ENCODE measurements at regions not wholly inside any gene's neighbourhood (a gene's known extent, or its start where the extent isn't known, plus 50 kb on each side); places are given as distances from the start of the nearest gene placed in this dataset.

- Histone ChIP-seq H3K36me3 (no peaks in the 10 kb centered on the region), H3K4me3 (no peak overlapping the region), H3K4me1 (no peaks in the 10 kb centered on the region), H3K27me3 (replicated peaks in 1 of 7) (no peaks in the 10 kb centered on the region), H3K9me3 (peaks cover 0 to 5% (median 0%) of the 10 kb centered on the region in 8 donors), H3K27ac (no peak overlapping the region)
- intact Hi-C loops (cut with DNase I; ENCODE audit: low total_unique reads) = no loop called here
- WGBS, 5 donors = 89 to 97% (median 96%) methylated on average over 4 of the region's 4 CpGs
- TF ChIP-seq POLR2AphosphoS5 (IDR thresholded peaks at IDR 0.05) (no peak), POLR2A (IDR thresholded peaks at IDR 0.05) (no peak), CTCF (IDR thresholded peaks at IDR 0.05 in 8 of 11, conservative IDR thresholded peaks at IDR 0.05 in 3 of 11) (no peak)
- DNase-seq = no peak
Measured at GRCh38 chr4:18937746-18938145, 916.2 kb upstream of the LCORL start.

GRCh38 chr4:18937080-18937479, 915.5 kb upstream of the LCORL start:
- Histone ChIP-seq H3K9me3 (peaks cover 0 to 5% (median 0%) of the 10 kb centered on the region in 8 donors), H3K27me3 (replicated peaks in 1 of 7) (no peaks in the 10 kb centered on the region), H3K27ac (no peak overlapping the region), H3K4me1 (no peaks in the 10 kb centered on the region), H3K36me3 (no peaks in the 10 kb centered on the region), H3K4me3 (no peak overlapping the region)
- intact Hi-C loops (cut with DNase I; ENCODE audit: low total_unique reads) = no loop called here
- no peak for TF ChIP-seq POLR2AphosphoS5 (IDR thresholded peaks at IDR 0.05)
- TF ChIP-seq POLR2A (IDR thresholded peaks at IDR 0.05) = no peak
- no peak for TF ChIP-seq CTCF (IDR thresholded peaks at IDR 0.05 in 8 of 11, conservative IDR thresholded peaks at IDR 0.05 in 3 of 11)
- DNase-seq = no peak
- 80 to 98% (median 93%) methylated on average over 4 of the region's 4 CpGs for WGBS, 5 donors

GRCh38 chr4:18935659-18936345, 914.2 kb upstream of the LCORL start:
- intact Hi-C loops (cut with DNase I; ENCODE audit: low total_unique reads) = no loop called here
- 55 to 81% (median 71%) methylated on average over 7 of the region's 7 CpGs for WGBS, 5 donors
- no peak overlapping the region for H3K27ac ChIP-seq
- no peaks in the 10 kb centered on the region for H3K27me3 ChIP-seq (replicated peaks in 1 of 7)
- no peak overlapping the region for H3K4me3 ChIP-seq
- H3K36me3 ChIP-seq = no peaks in the 10 kb centered on the region
- DNase-seq = no peak
- H3K4me1 ChIP-seq = no peaks in the 10 kb centered on the region
- peaks cover 0 to 5% (median 0%) of the 10 kb centered on the region in 8 donors for H3K9me3 ChIP-seq
- TF ChIP-seq POLR2A (IDR thresholded peaks at IDR 0.05) = no peak

- peaks cover 0 to 5% (median 0%) of the 10 kb centered on the region in 8 donors for H3K9me3 ChIP-seq
- H3K4me1 ChIP-seq = no peaks in the 10 kb centered on the region
- H3K27me3 ChIP-seq (replicated peaks in 1 of 7) = no peaks in the 10 kb centered on the region
- DNase-seq = no peak
- H3K36me3 ChIP-seq = no peaks in the 10 kb centered on the region
- TF ChIP-seq POLR2AphosphoS5 (IDR thresholded peaks at IDR 0.05) = no peak
- peak in 2 of 11 experiments; percentile 9 to 15 for TF ChIP-seq CTCF (IDR thresholded peaks at IDR 0.05 in 8 of 11, conservative IDR thresholded peaks at IDR 0.05 in 3 of 11)
- TF ChIP-seq POLR2A (IDR thresholded peaks at IDR 0.05) = no peak
- H3K4me3 ChIP-seq = no peak overlapping the region
- WGBS, 5 donors = 33 to 50% (median 48%) methylated on average over 4 of the region's 4 CpGs
- H3K27ac ChIP-seq = no peak overlapping the region
- intact Hi-C loops (cut with DNase I; ENCODE audit: low total_unique reads) = no loop called here
Measured at GRCh38 chr4:18934197-18934596, 912.6 kb upstream of the LCORL start.
